BE2C (cell line): ENCODE measurements at regions not wholly inside any gene's neighbourhood (a gene's known extent, or its start where the extent isn't known, plus 50 kb on each side); places are given as distances from the start of the nearest gene placed in this dataset.

Experiments used
- DNase-seq: peaks from one replicate; pipeline ENCODE4 v3.0.0-alpha.2; 2020
- H3K27me3 ChIP-seq: fragments of 250-450 bp; sonication (Bioruptor Pico); 2 replicates; pipeline ENCODE4 v1.5.1; 2020; ENCODE audit warnings: mild to moderate bottlenecking
- H3K36me3 ChIP-seq: fragments of 250-450 bp; sonication (Bioruptor Pico); 2 replicates; pipeline ENCODE4 v1.5.1; 2020; ENCODE audit warnings: mild to moderate bottlenecking
- H3K4me1 ChIP-seq: fragments of 250-450 bp; sonication (Bioruptor Pico); 2 replicates; pipeline ENCODE4 v1.5.1; 2020
- H3K4me3 ChIP-seq: 2 replicates; pipeline ENCODE4 v1.5.1; 2011; ENCODE audit warnings: low read depth, low read length
- H3K9me3 ChIP-seq: fragments of 250-450 bp; sonication (Bioruptor Pico); 2 replicates; pipeline ENCODE4 v1.5.1; 2020
- TF ChIP-seq, protein P1 (sequence below): IDR thresholded peaks from 2 replicates; pipeline ENCODE4 v1.5.1; 2012; ENCODE audit warnings: mild to moderate bottlenecking, low read depth, low read length

DNA sequence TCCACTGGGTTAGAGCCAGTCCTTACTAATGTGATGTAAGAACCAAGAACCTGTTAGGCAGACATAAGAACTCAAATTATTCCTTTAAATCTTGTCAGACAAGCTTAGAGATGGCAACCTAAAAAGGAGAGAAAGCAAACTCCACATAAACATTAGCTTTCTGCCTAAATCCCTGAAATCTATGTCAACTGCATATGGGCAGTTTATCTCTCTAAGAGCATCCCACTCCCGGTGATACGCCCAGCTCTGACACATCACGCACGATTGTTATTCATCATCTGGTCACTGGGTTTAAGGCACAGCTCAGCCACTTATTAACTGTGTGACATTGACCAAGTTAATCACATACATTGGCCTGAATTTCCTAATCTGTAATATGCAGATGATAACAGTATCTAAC, 323.7 kb downstream of the HHIPL2 start:
- H3K9me3 ChIP-seq: no peaks in the 10 kb centered on the region
- no peak for DNase-seq
- H3K36me3 ChIP-seq: no peaks in the 10 kb centered on the region
- H3K4me3 ChIP-seq: no peak overlapping the region
- no peaks in the 10 kb centered on the region for H3K27me3 ChIP-seq
- H3K4me1 ChIP-seq: no peaks in the 10 kb centered on the region
- TF ChIP-seq, protein P1, sequence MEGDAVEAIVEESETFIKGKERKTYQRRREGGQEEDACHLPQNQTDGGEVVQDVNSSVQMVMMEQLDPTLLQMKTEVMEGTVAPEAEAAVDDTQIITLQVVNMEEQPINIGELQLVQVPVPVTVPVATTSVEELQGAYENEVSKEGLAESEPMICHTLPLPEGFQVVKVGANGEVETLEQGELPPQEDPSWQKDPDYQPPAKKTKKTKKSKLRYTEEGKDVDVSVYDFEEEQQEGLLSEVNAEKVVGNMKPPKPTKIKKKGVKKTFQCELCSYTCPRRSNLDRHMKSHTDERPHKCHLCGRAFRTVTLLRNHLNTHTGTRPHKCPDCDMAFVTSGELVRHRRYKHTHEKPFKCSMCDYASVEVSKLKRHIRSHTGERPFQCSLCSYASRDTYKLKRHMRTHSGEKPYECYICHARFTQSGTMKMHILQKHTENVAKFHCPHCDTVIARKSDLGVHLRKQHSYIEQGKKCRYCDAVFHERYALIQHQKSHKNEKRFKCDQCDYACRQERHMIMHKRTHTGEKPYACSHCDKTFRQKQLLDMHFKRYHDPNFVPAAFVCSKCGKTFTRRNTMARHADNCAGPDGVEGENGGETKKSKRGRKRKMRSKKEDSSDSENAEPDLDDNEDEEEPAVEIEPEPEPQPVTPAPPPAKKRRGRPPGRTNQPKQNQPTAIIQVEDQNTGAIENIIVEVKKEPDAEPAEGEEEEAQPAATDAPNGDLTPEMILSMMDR: no peak

- no peaks in the 10 kb centered on the region for H3K4me1 ChIP-seq
- DNase-seq: no peak
- TF ChIP-seq, protein P1: no peak
Observed at GRCh38 chr1:222223010-222223409, 324.9 kb downstream of the HHIPL2 start.

DNA sequence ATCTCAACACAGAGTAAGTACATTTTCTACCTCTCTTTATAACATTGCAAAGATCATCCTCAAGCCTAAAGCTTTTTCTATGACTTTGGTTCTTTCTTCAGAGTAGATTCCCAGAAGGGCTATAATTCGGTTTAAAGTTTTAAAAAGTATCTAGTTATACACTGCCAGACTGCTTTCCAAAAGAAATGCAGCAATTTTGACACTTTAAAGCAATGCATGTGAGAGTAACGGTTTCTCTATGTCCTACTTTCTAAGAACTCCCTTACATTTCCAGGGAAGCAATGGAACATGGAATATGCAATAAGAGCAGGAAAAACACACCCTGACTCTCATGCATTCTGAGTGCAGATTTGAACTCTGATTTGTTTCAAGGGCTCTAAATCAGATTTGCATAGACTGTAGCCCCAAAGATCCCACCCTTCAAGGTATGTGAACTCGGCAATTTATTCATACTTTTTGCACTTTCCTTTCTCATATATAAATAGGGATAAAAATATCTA, 331.6 kb downstream of the HHIPL2 start:
- no peaks in the 10 kb centered on the region for H3K9me3 ChIP-seq
- no peaks in the 10 kb centered on the region for H3K4me1 ChIP-seq
- H3K27me3 ChIP-seq: peaks cover 9% of the 10 kb centered on the region
- H3K4me3 ChIP-seq: no peak overlapping the region
- no peak for DNase-seq
- H3K36me3 ChIP-seq: no peaks in the 10 kb centered on the region
- TF ChIP-seq, protein P1: no peak

More at GRCh38 chr1:222223010-222223409, 324.9 kb downstream of the HHIPL2 start:
- Histone ChIP-seq H3K27me3 (no peaks in the 10 kb centered on the region), H3K4me3 (no peak overlapping the region), H3K36me3 (no peaks in the 10 kb centered on the region), H3K9me3 (no peaks in the 10 kb centered on the region)

GRCh38 chr1:222210776-222211175, 337.1 kb downstream of the HHIPL2 start:
- H3K27me3 ChIP-seq: peaks cover 3% of the 10 kb centered on the region
- no peaks in the 10 kb centered on the region for H3K9me3 ChIP-seq
- DNase-seq: no peak
- H3K4me3 ChIP-seq: no peak overlapping the region
- no peaks in the 10 kb centered on the region for H3K4me1 ChIP-seq
- H3K36me3 ChIP-seq: no peaks in the 10 kb centered on the region
- TF ChIP-seq, protein P1: no peak

- no peak overlapping the region for H3K4me3 ChIP-seq
- no peak for DNase-seq
- no peaks in the 10 kb centered on the region for H3K4me1 ChIP-seq
- TF ChIP-seq, protein P1: no peak
- H3K27me3 ChIP-seq: no peaks in the 10 kb centered on the region
- no peaks in the 10 kb centered on the region for H3K36me3 ChIP-seq
- H3K9me3 ChIP-seq: no peaks in the 10 kb centered on the region
Observed at GRCh38 chr1:222204475-222204874, 343.4 kb downstream of the HHIPL2 start.

GRCh38 chr1:222202831-222203230, 345.1 kb downstream of the HHIPL2 start:
- H3K9me3 ChIP-seq: no peaks in the 10 kb centered on the region

More at GRCh38 chr1:222202831-222203230, 345.1 kb downstream of the HHIPL2 start:
- H3K4me1 ChIP-seq: no peaks in the 10 kb centered on the region
- no peaks in the 10 kb centered on the region for H3K27me3 ChIP-seq
- TF ChIP-seq, protein P1: no peak
- no peaks in the 10 kb centered on the region for H3K36me3 ChIP-seq
- no peak for DNase-seq
- no peak overlapping the region for H3K4me3 ChIP-seq
